GM21360 (cell line): ENCODE measurements at regions not wholly inside any gene's neighbourhood (a gene's known extent, or its start where the extent isn't known, plus 50 kb on each side); places are given as distances from the start of the nearest gene placed in this dataset.
"Not testable (repeated sequence)": the region's sequence is repeated elsewhere in the genome, so short reads cannot be mapped to it uniquely, and the experiment has no call there.

Experiments used
- ATAC-seq: cut with Tn5 transposase; IDR thresholded peaks from one replicate; pipeline ENCODE4 v1.9.1; 2021; ENCODE audit warnings: mild to moderate bottlenecking, moderate library complexity; ENCODE audit not compliant: unreplicated experiment

GRCh38 chr13:70568571-70568970 lies 460.3 kb upstream of the KLHL1 start:
- peak; percentile 73 for ATAC-seq

DNA sequence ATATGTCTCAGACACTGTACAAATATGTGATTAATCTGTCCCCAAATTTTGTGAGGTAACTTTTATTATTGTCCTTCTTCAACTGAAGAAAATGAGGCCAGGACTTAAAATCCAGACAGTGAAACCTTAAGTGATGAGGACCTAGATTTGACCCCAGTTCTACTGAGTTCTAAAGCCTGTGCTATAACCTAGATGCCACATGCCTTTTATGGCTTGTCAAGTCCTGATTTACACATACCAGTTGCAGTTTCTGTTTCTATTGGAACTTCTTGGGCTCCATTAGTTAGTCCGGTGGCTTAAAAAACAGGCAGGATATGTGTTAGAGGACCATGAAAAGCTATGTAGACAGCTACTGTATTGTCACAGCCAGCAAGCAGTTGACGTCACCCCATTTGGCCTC lies 436.5 kb upstream of the KLHL1 start:
- ATAC-seq, result no peak

DNA sequence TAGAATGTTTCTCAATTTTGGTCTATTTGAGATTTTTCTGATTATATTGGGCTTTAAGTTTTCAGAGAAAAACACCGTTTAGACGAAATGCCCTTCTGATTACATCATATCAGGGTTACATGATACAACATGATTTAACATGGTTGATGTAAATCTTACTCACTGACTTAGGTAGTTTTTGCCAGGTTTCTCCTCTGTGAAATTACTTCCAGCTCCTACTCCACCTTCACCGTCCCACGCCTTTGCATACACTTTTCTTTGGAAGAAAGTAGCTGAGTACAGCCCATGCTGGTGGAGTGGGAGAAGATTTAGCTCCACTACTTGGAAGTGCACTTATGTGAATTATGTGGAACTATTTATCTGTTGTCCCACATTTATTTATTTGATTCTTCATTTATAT lies 433.2 kb upstream of the KLHL1 start:
- no peak for ATAC-seq

GRCh38 chr13:70534466-70534865 lies 426.2 kb upstream of the KLHL1 start:
- no peak for ATAC-seq

- ATAC-seq, result no peak
Observed at GRCh38 chr13:70529652-70530051, 421.4 kb upstream of the KLHL1 start.

- ATAC-seq, result no peak
Observed at GRCh38 chr13:70527599-70527998, 419.3 kb upstream of the KLHL1 start.

GRCh38 chr13:70523622-70524021 lies 415.4 kb upstream of the KLHL1 start:
- ATAC-seq, result no peak

DNA sequence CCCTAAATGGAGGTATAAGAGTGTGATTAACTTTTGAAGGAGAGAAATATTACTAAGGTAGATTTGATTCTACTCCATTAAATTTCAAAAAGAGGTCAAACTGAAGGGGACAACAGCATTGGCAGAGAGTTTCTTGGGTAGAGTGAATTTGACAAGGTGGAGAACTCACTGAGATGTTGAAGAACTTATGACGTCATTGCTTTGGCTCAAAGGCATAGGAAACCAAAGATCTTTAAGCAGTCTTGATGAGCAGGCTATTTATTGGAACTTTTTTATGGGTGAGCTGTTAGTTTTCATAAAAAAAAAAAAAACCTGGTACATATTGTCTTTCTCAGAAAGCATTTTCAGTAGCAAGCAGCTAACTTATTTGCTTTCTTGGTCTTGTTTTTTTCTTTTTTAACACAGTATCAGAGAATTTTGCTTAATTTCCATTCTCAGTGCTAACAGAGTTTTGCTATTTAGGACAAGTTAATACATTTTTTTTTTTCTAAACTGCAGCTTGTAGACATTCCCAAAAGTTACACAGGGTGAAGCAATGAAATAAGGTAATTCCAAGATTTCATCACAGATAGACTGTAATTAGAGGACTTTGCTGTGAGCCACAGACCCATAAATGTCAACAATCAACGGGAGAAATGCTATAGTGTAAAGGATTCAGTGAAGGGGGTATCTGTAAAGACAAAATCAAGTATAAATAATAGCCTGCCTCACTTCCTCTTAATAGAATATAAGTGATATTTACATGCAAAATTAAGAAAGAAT lies 412.2 kb upstream of the KLHL1 start:
- ATAC-seq, result no peak

GRCh38 chr13:70518081-70518480 lies 409.8 kb upstream of the KLHL1 start:
- no peak for ATAC-seq

DNA sequence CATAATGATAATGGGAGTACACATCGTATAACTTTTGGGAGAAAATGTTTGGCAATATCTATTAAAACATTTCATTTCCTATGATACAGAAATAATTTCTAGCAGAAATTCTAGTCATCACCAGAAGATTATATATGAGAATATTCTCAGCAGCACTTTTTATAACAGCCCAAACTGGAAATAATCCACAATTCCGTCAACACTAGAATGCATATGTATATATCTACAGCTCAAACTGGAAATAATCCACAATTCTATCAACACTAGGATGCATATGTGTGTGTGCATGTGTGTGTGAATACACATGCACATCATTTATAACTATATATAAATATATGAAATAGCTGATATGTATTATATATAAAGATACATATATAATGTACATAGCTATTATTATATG lies 408.0 kb upstream of the KLHL1 start:
- no peak for ATAC-seq

GRCh38 chr13:70511861-70512417 lies 403.7 kb upstream of the KLHL1 start:
- ATAC-seq, result not testable (repeated sequence)

DNA sequence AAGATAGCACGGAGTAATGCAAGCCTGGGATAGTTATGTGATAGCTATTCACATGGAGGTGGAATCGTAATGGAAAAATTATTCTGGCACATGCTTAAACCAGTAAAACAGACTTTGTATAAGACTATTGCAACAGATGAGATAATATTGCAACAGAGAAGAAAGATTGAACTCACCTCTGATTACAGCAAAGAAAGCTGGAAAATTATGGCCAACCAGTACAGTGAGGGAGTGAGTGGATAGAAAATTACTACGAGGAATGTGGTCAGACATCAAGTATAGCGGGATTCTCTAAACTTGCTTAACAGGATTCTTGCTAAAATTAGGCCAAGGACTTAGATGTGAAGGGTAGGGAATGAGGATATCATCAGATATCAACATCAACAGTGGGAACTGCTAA lies 397.6 kb upstream of the KLHL1 start:
- ATAC-seq, result no peak

DNA sequence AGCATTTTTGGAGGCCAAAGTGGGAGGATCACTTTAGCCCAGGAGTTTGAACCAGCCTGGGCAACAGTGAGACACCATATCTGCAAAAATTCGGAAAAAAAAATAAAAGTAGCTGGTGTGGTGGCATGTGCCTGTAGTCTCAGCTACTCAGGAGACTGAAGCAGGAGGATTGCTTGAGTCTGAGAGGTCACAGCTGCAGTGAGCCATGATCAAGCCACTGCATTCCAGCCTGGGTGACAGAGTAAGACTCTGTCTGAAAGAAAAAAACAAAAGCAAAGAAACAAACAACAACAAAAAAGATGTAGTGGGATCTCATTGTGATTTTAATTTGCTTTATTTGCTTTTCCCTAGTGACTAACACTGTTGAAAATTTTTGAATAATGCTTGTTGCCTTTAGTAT lies 394.7 kb upstream of the KLHL1 start:
- ATAC-seq, result no peak

GRCh38 chr13:70490320-70490935 lies 382.2 kb upstream of the KLHL1 start:
- ATAC-seq, result no peak

DNA sequence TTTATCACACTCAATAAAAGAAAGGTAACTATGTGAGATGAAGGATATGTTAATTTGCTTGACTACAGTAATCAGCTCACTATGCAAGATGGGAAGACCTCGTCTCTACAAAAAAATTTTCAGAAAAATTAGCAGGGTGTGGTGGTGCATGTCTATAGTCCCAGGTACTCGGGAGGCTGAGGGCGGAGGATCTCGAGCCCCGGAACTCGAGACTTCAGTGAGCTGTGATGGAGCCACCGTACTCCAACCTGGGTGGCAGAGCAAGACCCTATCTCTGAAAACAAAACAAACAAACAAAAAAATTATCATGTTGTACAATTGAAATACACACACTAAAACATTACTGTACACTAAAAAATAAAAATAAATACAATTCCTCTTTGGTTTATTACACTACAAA lies 376.7 kb upstream of the KLHL1 start:
- no peak for ATAC-seq

GRCh38 chr13:70483599-70484276 lies 375.5 kb upstream of the KLHL1 start:
- no peak for ATAC-seq

- ATAC-seq, result no peak
Observed at GRCh38 chr13:70473907-70474306, 365.7 kb upstream of the KLHL1 start.

DNA sequence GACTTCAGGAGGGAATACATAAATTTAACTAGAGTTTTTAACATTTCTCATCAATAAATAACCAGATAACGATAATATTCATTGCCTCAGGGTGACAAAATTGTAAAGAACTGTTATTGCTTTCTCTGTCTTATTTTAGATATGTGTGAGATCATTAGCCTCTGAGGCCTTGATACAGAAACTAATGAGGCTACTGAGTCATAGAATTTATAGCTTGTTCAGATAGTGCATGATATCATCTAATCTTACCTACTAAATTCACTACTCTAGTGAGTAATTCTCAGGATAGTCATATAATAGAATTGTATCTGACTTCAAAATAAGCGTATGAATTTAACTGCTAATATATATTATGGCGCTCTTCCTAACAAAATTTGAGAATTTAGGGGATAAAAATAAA lies 360.8 kb upstream of the KLHL1 start:
- no peak for ATAC-seq

DNA sequence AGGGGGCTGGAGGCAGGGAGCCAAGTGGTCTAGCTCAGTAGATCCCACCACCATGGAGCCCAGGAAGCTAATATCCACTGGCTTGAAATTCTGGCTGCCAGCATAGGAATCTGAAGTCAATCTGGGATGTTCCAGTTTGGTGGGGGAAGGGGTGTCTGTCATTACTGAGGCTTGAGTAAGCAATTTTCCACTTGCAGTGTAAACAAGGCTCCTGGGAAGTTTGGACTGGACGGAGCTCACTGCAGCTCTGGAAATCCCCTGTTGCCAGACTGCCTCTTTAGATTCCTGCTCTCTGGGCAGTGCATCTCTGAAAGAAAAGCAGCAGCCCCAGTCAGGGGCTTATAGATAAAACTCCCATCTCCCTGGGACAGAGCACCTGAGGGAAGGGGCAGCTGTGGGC lies 349.2 kb upstream of the KLHL1 start:
- ATAC-seq, result no peak

DNA sequence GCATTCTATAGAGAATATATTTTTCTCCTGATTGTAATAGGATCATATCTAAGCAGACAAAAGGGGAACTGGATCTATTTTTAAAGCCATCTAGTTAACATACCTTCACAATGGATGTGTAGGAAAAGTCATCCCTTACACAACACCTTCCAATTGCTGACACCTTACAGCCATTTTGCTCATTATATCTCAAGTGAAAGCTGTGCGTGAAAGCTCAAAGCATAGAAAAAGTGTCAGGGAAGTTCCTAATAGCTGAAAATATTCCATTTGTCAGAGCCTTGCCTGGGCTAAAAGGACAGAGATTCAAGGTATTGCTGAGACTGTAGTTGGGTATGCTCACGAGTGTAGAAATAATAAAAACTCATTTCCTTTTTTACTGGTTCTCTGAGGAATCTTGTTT lies 340.6 kb upstream of the KLHL1 start:
- no peak for ATAC-seq

- no peak for ATAC-seq
Observed at GRCh38 chr13:70432276-70432805, 324.1 kb upstream of the KLHL1 start.

DNA sequence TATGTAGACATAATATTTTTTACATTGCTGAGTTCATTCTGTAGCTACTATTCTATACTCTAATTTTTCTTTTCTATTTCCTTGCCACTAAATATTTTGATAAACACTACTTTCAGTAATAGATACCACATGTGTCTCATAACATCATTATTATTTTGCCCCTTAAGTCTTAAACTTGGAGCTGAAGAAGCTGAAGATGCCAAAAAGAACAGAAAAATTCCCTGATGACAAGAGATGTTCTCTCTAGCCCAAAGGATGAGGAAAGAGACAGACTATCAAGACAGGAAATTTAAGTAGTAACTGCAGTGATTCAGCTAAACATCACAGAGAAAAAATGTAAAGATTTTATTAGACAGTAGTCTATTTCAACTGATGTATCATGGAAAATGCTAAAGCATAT lies 322.0 kb upstream of the KLHL1 start:
- no peak for ATAC-seq
